ENCODE measurements at regions not wholly inside any gene's neighbourhood (a gene's known extent, or its start where the extent isn't known, plus 50 kb on each side); places are given as distances from the start of the nearest gene placed in this dataset.
"Not testable (repeated sequence)": the region's sequence is repeated elsewhere in the genome, so short reads cannot be mapped to it uniquely, and the experiment has no call there.

DNA sequence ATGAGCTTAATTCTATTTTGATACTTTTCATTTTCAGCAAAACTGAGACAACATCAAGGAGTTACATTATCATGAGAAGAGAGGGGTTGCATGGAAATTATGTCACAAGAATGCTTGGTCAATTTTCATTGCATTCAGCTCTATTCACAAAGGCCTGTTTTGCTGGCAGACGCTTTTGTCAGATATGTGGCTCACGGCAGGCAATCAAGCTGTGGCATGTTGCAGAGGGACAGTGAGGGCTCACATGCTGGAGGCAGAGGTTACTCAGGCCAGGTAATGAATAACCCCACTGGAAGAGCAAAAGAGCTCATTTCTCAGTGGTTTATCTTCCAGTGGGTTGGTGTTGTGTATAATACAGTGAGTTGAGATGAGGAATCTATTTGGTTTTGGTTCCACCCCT lies 98.7 kb upstream of the RBFOX1 start:
- Mint-ChIP-seq H3K4me1 (peaks cover 10% of the 10 kb centered on the region), H3K9me3 (no peaks in the 10 kb centered on the region), H3K4me3 (no peak overlapping the region), H3K36me3 (ENCODE audit: low read depth) (no peaks in the 10 kb centered on the region), H3K27me3 (ENCODE audit: low read depth) (peaks cover 8% of the 10 kb centered on the region), H3K27ac (ENCODE audit: unreplicated experiment) (no peak overlapping the region)
- TF ChIP-seq, protein P1, sequence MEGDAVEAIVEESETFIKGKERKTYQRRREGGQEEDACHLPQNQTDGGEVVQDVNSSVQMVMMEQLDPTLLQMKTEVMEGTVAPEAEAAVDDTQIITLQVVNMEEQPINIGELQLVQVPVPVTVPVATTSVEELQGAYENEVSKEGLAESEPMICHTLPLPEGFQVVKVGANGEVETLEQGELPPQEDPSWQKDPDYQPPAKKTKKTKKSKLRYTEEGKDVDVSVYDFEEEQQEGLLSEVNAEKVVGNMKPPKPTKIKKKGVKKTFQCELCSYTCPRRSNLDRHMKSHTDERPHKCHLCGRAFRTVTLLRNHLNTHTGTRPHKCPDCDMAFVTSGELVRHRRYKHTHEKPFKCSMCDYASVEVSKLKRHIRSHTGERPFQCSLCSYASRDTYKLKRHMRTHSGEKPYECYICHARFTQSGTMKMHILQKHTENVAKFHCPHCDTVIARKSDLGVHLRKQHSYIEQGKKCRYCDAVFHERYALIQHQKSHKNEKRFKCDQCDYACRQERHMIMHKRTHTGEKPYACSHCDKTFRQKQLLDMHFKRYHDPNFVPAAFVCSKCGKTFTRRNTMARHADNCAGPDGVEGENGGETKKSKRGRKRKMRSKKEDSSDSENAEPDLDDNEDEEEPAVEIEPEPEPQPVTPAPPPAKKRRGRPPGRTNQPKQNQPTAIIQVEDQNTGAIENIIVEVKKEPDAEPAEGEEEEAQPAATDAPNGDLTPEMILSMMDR (conservative IDR thresholded peaks at IDR 0.05) = no peak
- DNase-seq (ENCODE audit: low read depth, low spot score) = no peak

DNA sequence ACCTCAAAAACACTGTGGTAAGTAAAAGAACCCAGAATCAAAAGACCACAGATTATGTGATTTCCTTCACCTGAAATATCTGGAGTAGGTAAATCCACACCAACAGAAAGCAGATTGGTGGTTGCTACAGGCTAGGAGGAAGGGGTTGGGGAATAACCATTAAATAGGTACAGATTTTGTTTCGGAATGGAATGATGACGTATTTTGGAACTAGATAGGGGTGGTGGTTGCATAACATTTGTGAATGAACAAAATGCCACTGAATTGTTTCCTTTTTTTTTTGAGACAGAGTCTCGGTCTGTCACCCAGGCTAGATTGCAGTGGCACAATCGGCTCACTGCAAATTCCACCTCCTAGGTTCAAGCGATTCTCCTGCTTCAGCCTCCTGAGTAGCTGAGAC lies 100.9 kb upstream of the RBFOX1 start:
- no peak for DNase-seq (ENCODE audit: low read depth, low spot score)
- Mint-ChIP-seq H3K36me3 (ENCODE audit: low read depth) (no peaks in the 10 kb centered on the region), H3K27ac (ENCODE audit: unreplicated experiment) (no peak overlapping the region), H3K4me3 (no peak overlapping the region), H3K27me3 (ENCODE audit: low read depth) (peaks cover 13% of the 10 kb centered on the region), H3K9me3 (no peaks in the 10 kb centered on the region), H3K4me1 (peaks cover 25% of the 10 kb centered on the region)
- TF ChIP-seq, protein P1 (conservative IDR thresholded peaks at IDR 0.05) = no peak

DNA sequence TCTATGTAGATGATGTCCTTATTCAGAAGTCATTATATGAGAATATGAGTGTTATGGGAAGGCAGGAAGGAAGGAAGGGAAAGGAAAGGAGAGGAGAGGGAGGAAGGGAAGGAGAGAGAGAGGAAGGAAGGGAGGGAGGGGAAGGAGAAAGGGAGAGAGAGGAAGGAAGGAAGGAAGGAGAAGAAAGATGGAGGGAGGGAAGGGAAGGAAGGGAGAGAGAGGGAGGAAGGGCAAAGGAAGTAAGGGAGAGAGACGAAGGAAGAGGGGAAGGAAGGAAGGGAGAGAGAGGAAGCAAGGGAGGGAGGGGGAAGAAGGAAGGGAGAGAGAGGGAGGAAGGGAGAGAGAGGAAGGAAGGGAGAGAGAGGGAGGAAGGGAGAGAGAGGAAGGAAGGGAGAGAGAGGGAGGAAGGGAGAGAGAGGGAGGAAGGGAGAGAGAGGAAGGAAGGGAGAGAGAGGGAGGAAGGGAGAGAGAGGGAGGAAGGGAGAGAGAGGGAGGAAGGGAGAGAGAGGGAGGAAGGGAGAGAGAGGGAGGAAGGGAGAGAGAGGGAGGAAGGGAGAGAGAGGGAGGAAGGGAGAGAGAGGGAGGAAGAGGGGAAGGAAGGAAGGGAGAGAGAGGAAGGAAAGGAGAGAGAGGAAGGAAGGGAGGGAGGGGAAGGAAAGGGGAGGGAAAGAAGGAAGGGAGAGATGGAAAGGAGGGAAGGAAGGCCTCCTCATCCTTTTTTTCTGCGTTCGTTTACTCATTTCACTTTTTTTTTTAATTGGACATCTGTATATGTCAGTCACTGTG lies 103.0 kb upstream of the RBFOX1 start:
- peaks cover 29% of the 10 kb centered on the region for H3K4me1 Mint-ChIP-seq
- not testable (repeated sequence) for DNase-seq (ENCODE audit: low read depth, low spot score); H3K4me3 Mint-ChIP-seq; H3K27ac Mint-ChIP-seq (ENCODE audit: unreplicated experiment); H3K36me3 Mint-ChIP-seq (ENCODE audit: low read depth); H3K9me3 Mint-ChIP-seq
- peaks cover 13% of the 10 kb centered on the region for H3K27me3 Mint-ChIP-seq (ENCODE audit: low read depth)

DNA sequence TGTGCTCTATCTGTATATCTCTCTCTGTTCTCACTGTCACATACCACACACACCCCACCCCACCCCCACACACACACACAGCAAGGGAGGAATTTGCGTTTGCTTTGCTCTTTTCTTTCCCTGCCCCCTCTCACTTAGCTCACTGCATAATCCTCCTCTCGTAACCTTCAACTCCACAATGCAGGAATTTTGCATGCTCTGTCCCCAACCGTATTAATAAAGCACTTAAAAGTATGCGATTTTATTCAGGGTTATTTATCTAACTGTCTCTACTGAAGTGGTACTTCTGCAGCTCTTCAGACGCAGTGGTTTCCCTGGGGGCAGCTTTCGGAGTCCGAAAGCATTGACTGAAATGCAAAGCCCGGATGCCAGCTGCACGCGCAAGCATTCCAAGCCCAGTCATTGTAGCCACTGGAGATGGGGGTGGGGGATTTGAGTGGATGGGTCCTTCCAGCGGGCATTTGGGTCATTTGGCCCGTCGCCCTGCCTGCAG lies 105.4 kb upstream of the RBFOX1 start:
- H3K4me1 Mint-ChIP-seq = peaks cover 18% of the 10 kb centered on the region
- no peaks in the 10 kb centered on the region for H3K36me3 Mint-ChIP-seq (ENCODE audit: low read depth)
- H3K27ac Mint-ChIP-seq (ENCODE audit: unreplicated experiment) = no peak overlapping the region
- no peak overlapping the region for H3K4me3 Mint-ChIP-seq
- peaks cover 8% of the 10 kb centered on the region for H3K27me3 Mint-ChIP-seq (ENCODE audit: low read depth)
- DNase-seq (ENCODE audit: low read depth, low spot score) = peak; percentile 20
- TF ChIP-seq, protein P1 (conservative IDR thresholded peaks at IDR 0.05) = no peak
- no peaks in the 10 kb centered on the region for H3K9me3 Mint-ChIP-seq

DNA sequence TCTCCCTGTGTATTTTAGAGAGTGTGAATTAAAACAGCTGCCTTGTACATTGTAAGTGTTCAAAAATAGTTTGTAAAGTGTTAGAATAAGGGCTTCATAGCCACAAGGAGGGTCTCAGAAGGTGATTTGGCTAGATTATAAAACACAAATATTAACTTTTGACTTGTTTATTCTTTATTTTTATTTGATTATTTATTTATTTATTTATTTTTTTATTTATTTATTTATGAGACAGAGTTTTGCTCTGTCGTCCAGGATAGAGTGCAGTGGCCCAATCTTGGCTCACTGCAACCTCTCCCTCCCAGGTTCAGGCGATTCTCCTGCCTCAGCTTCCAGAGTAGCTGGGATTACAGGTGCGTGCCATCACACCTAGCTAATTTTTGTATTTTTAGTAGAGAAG lies 111.5 kb upstream of the RBFOX1 start:
- H3K36me3 Mint-ChIP-seq (ENCODE audit: low read depth) = no peaks in the 10 kb centered on the region
- TF ChIP-seq, protein P1 (conservative IDR thresholded peaks at IDR 0.05) = no peak
- H3K27ac Mint-ChIP-seq (ENCODE audit: unreplicated experiment) = no peak overlapping the region
- H3K4me1 Mint-ChIP-seq = peaks cover 27% of the 10 kb centered on the region
- no peak overlapping the region for H3K4me3 Mint-ChIP-seq
- H3K9me3 Mint-ChIP-seq = no peaks in the 10 kb centered on the region
- no peak for DNase-seq (ENCODE audit: low read depth, low spot score)
- H3K27me3 Mint-ChIP-seq (ENCODE audit: low read depth) = no peaks in the 10 kb centered on the region

DNA sequence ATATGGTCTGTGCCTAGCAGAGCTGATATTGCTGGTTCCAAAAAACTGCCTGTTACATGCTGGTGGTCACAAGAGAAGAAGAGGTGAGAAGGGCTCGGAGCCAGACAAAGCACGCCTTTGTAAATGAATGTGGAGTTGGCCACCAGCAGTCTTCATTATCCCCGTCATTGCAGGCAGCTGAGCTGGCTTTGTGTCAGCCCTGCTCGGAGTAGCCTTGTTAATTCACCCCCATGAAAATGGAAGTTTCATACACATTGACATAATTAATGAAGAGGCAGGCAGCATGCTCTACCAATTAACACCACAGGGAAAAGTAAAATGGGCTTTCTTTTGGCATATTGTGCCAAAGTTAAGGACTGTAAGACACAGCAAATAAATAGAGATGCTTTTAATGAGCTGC lies 113.7 kb upstream of the RBFOX1 start:
- peaks cover 27% of the 10 kb centered on the region for H3K4me1 Mint-ChIP-seq
- no peak overlapping the region for H3K4me3 Mint-ChIP-seq
- H3K27me3 Mint-ChIP-seq (ENCODE audit: low read depth) = no peaks in the 10 kb centered on the region
- TF ChIP-seq, protein P1 (conservative IDR thresholded peaks at IDR 0.05) = no peak
- no peaks in the 10 kb centered on the region for H3K36me3 Mint-ChIP-seq (ENCODE audit: low read depth)
- H3K27ac Mint-ChIP-seq (ENCODE audit: unreplicated experiment) = no peak overlapping the region
- peaks cover 2% of the 10 kb centered on the region for H3K9me3 Mint-ChIP-seq
- peak; percentile 11 for DNase-seq (ENCODE audit: low read depth, low spot score)
